WTC11 (cell line): ENCODE measurements at regions not wholly inside any gene's neighbourhood (a gene's known extent, or its start where the extent isn't known, plus 50 kb on each side); places are given as distances from the start of the nearest gene placed in this dataset.

Source experiments
- ATAC-seq: fragments of 200-7000 bp; cut with Tn5 transposase; 2 replicates; pipeline ENCODE4 v1.10.0; 2021; ENCODE audit warnings: mild to moderate bottlenecking, moderate library complexity
- CTCF ChIA-PET: fragments of 300-600 bp; sonication (Branson Sonifier 250); formaldehyde crosslinking; loops from one replicate; lab custom pipeline; 2021; ENCODE audit warnings: antibody characterized with exemption; lab: Charles Lee
- POLR2A ChIA-PET: fragments of 350-600 bp; sonication (Branson Sonifier 250); formaldehyde crosslinking; loops from one replicate; lab custom pipeline; 2021; ENCODE audit warnings: antibody characterized with exemption; lab: Charles Lee
- DNase-seq: peaks from one replicate; pipeline ENCODE4 v3.0.0; 2021; ENCODE audit warnings: low spot score
- H3K27ac Mint-ChIP-seq: 2 replicates; pipeline ENCODE4 v1.8.0; 2021; ENCODE audit warnings: mixed read lengths
- H3K27me3 Mint-ChIP-seq: 2 replicates; pipeline ENCODE4 v1.8.0; 2021; ENCODE audit warnings: low read depth, mild to moderate bottlenecking, moderate library complexity, mixed read lengths
- H3K36me3 Mint-ChIP-seq: 2 replicates; pipeline ENCODE4 v1.8.0; 2021; ENCODE audit warnings: mixed read lengths
- H3K4me1 Mint-ChIP-seq: 2 replicates; pipeline ENCODE4 v1.8.0; 2022; ENCODE audit warnings: mixed read lengths
- H3K4me3 Mint-ChIP-seq: 2 replicates; pipeline ENCODE4 v1.8.0; 2021; ENCODE audit warnings: mild to moderate bottlenecking, moderate library complexity, mixed read lengths
- H3K9me3 Mint-ChIP-seq: 2 replicates; pipeline ENCODE4 v1.8.0; 2021; ENCODE audit warnings: mixed read lengths
- FOXP1 ChIP-seq: sonication (generic); formaldehyde crosslinking; IDR thresholded peaks from 2 replicates; pipeline ENCODE4 v1.8.0; 2022; ENCODE audit warnings: missing genetic modification reagents, mild to moderate bottlenecking, moderate library complexity, borderline replicate concordance
- NFE2L1 ChIP-seq: sonication (generic); formaldehyde crosslinking; IDR thresholded peaks from 2 replicates; pipeline ENCODE4 v1.8.1; 2023; ENCODE audit warnings: missing genetic modification reagents
- NFYB ChIP-seq: sonication (generic); formaldehyde crosslinking; conservative IDR thresholded peaks from 2 replicates; pipeline ENCODE4 v1.8.0; 2022; ENCODE audit warnings: low read depth, missing genetic modification reagents
- NR2C2 ChIP-seq: sonication (generic); formaldehyde crosslinking; IDR thresholded peaks from 2 replicates; pipeline ENCODE4 v1.8.0; 2022; ENCODE audit warnings: mild to moderate bottlenecking, missing genetic modification reagents
- RELA ChIP-seq: sonication (generic); formaldehyde crosslinking; IDR thresholded peaks from 2 replicates; pipeline ENCODE4 v1.8.1; 2022; ENCODE audit warnings: missing genetic modification reagents, mild to moderate bottlenecking, borderline replicate concordance
- TF ChIP-seq, protein P1 (sequence below): fragments of 250-450 bp; sonication (Bioruptor Pico); conservative IDR thresholded peaks from 2 replicates; pipeline ENCODE4 v1.9.0; 2021; ENCODE audit warnings: mild to moderate bottlenecking
- TF ChIP-seq, protein P2 (sequence below): fragments of 250-450 bp; sonication (Bioruptor Pico); IDR thresholded peaks from 2 replicates; pipeline ENCODE4 v1.9.0; 2021; ENCODE audit warnings: mild to moderate bottlenecking
- TF ChIP-seq, protein P3 (sequence below): sonication (generic); formaldehyde crosslinking; conservative IDR thresholded peaks from 2 replicates; pipeline ENCODE4 v1.8.1; 2023; ENCODE audit warnings: mild to moderate bottlenecking, low read depth, missing genetic modification reagents, moderate library complexity
- TF ChIP-seq, protein P4 (sequence below): sonication (generic); formaldehyde crosslinking; IDR thresholded peaks from 2 replicates; pipeline ENCODE4 v1.8.0; 2022; ENCODE audit warnings: mild to moderate bottlenecking, missing genetic modification reagents
- TF ChIP-seq, protein P5 (sequence below): sonication (generic); formaldehyde crosslinking; IDR thresholded peaks from 2 replicates; pipeline ENCODE4 v1.8.1; 2023; ENCODE audit warnings: mild to moderate bottlenecking, moderate library complexity, missing genetic modification reagents
- TF ChIP-seq, protein P6 (sequence below): sonication (generic); formaldehyde crosslinking; IDR thresholded peaks from 2 replicates; pipeline ENCODE4 v1.8.0; 2023; ENCODE audit warnings: missing genetic modification reagents, mild to moderate bottlenecking, borderline replicate concordance

DNA sequence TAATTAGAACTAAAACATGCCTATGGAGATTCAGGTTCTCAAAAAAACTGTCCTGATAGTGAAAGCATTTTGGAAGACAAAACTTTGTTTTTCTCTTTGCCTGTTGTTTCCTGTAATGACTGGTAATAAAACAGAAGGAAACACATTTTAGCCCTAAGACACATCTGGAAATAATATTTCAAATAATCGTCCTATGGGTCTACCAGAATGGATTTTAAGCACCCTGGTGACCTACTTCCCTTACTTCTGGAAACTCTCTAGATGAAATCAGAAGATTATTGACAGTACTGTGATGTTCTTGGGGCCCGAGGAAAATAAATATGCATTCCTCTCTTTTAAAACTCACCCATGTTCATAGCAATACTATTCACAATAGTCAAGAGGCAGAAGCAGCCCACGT, 110.1 kb upstream of the TLE4 start:
- H3K4me1 Mint-ChIP-seq, result no peaks in the 10 kb centered on the region
- ATAC-seq (no peak), DNase-seq (no peak)
- POLR2A ChIA-PET, result no interaction called here
- no peaks in the 10 kb centered on the region for H3K9me3 Mint-ChIP-seq
- TF ChIP-seq NFE2L1 (CRISPR knock-in tag), result no peak
- no peak for TF ChIP-seq NFYB (CRISPR knock-in tag)
- TF ChIP-seq, protein P1, sequence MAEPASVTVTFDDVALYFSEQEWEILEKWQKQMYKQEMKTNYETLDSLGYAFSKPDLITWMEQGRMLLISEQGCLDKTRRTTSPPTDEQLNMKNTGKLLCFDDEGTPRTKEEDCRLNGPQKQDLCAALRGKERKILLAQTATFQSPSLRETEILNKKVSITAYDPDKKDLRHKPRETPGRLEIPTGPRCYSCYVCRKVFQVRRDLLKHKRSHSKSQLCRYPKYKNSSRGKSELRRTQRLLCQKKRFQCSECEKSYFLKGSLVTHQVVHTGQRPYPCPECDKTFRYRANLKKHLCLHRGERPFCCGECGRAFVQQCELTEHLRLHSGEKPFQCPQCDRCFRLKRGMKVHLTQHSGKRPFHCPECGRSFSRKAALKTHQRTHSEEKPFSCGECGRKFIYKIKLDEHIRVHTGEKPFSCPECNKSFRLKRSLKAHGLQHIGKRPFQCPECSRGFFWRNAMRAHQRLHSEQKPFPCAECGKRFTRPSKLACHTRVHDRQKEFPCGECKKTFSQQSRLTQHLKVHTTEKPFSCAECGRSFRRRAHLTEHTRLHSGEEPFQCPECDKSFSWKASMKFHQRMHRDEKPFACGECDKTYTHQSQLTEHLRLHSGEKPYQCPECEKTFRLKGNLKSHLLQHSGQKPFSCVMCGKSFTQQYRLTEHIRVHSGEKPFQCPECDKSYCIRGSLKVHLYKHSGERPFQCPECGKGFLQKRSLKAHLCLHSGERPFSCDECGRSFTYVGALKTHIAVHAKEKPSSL (CRISPR knock-in tag), result no peak
- TF ChIP-seq, protein P2, sequence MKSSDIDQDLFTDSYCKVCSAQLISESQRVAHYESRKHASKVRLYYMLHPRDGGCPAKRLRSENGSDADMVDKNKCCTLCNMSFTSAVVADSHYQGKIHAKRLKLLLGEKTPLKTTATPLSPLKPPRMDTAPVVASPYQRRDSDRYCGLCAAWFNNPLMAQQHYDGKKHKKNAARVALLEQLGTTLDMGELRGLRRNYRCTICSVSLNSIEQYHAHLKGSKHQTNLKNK (CRISPR knock-in tag), result no peak
- TF ChIP-seq, protein P3, sequence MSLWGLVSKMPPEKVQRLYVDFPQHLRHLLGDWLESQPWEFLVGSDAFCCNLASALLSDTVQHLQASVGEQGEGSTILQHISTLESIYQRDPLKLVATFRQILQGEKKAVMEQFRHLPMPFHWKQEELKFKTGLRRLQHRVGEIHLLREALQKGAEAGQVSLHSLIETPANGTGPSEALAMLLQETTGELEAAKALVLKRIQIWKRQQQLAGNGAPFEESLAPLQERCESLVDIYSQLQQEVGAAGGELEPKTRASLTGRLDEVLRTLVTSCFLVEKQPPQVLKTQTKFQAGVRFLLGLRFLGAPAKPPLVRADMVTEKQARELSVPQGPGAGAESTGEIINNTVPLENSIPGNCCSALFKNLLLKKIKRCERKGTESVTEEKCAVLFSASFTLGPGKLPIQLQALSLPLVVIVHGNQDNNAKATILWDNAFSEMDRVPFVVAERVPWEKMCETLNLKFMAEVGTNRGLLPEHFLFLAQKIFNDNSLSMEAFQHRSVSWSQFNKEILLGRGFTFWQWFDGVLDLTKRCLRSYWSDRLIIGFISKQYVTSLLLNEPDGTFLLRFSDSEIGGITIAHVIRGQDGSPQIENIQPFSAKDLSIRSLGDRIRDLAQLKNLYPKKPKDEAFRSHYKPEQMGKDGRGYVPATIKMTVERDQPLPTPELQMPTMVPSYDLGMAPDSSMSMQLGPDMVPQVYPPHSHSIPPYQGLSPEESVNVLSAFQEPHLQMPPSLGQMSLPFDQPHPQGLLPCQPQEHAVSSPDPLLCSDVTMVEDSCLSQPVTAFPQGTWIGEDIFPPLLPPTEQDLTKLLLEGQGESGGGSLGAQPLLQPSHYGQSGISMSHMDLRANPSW (CRISPR knock-in tag), result no peak
- TF ChIP-seq, protein P4, sequence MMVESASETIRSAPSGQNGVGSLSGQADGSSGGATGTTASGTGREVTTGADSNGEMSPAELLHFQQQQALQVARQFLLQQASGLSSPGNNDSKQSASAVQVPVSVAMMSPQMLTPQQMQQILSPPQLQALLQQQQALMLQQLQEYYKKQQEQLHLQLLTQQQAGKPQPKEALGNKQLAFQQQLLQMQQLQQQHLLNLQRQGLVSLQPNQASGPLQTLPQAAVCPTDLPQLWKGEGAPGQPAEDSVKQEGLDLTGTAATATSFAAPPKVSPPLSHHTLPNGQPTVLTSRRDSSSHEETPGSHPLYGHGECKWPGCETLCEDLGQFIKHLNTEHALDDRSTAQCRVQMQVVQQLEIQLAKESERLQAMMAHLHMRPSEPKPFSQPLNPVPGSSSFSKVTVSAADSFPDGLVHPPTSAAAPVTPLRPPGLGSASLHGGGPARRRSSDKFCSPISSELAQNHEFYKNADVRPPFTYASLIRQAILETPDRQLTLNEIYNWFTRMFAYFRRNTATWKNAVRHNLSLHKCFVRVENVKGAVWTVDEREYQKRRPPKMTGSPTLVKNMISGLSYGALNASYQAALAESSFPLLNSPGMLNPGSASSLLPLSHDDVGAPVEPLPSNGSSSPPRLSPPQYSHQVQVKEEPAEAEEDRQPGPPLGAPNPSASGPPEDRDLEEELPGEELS (CRISPR knock-in tag), result no peak
- TF ChIP-seq, protein P5, sequence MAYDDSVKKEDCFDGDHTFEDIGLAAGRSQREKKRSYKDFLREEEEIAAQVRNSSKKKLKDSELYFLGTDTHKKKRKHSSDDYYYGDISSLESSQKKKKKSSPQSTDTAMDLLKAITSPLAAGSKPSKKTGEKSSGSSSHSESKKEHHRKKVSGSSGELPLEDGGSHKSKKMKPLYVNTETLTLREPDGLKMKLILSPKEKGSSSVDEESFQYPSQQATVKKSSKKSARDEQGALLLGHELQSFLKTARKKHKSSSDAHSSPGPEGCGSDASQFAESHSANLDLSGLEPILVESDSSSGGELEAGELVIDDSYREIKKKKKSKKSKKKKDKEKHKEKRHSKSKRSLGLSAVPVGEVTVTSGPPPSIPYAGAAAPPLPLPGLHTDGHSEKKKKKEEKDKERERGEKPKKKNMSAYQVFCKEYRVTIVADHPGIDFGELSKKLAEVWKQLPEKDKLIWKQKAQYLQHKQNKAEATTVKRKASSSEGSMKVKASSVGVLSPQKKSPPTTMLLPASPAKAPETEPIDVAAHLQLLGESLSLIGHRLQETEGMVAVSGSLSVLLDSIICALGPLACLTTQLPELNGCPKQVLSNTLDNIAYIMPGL, result no peak
- H3K36me3 Mint-ChIP-seq, result no peaks in the 10 kb centered on the region
- no peaks in the 10 kb centered on the region for H3K27me3 Mint-ChIP-seq
- CTCF ChIA-PET, result no interaction called here
- no peak overlapping the region for H3K27ac Mint-ChIP-seq
- H3K4me3 Mint-ChIP-seq, result no peak overlapping the region

DNA sequence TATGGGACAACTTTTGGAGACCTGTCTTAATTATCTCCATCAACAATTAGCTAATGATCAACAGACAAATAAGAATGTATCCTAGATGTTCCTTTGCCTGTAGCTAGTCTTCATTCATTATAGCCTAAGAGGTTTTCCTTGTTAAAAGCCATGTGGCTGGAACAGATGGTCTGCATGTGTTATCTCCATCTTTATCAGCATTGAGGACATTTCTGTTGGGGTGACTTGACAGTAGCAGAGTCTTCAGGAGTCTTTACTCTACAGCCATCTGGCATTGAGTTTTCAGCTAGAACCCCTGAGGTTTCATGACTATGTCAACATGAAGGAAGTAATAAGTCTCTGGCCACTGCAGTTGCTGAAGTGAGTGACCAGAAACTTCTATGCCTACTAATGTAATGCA, 106.6 kb upstream of the TLE4 start:
- no peaks in the 10 kb centered on the region for H3K9me3 Mint-ChIP-seq
- POLR2A ChIA-PET, result no interaction called here

More for the DNA sequence above, 106.6 kb upstream of the TLE4 start:
- DNase-seq, result no peak
- H3K4me1 Mint-ChIP-seq, result no peaks in the 10 kb centered on the region
- TF ChIP-seq, protein P6, sequence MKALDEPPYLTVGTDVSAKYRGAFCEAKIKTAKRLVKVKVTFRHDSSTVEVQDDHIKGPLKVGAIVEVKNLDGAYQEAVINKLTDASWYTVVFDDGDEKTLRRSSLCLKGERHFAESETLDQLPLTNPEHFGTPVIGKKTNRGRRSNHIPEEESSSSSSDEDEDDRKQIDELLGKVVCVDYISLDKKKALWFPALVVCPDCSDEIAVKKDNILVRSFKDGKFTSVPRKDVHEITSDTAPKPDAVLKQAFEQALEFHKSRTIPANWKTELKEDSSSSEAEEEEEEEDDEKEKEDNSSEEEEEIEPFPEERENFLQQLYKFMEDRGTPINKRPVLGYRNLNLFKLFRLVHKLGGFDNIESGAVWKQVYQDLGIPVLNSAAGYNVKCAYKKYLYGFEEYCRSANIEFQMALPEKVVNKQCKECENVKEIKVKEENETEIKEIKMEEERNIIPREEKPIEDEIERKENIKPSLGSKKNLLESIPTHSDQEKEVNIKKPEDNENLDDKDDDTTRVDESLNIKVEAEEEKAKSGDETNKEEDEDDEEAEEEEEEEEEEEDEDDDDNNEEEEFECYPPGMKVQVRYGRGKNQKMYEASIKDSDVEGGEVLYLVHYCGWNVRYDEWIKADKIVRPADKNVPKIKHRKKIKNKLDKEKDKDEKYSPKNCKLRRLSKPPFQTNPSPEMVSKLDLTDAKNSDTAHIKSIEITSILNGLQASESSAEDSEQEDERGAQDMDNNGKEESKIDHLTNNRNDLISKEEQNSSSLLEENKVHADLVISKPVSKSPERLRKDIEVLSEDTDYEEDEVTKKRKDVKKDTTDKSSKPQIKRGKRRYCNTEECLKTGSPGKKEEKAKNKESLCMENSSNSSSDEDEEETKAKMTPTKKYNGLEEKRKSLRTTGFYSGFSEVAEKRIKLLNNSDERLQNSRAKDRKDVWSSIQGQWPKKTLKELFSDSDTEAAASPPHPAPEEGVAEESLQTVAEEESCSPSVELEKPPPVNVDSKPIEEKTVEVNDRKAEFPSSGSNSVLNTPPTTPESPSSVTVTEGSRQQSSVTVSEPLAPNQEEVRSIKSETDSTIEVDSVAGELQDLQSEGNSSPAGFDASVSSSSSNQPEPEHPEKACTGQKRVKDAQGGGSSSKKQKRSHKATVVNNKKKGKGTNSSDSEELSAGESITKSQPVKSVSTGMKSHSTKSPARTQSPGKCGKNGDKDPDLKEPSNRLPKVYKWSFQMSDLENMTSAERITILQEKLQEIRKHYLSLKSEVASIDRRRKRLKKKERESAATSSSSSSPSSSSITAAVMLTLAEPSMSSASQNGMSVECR, result no peak
- TF ChIP-seq NR2C2 (CRISPR knock-in tag) (no peak), FOXP1 (CRISPR knock-in tag) (no peak), RELA (CRISPR knock-in tag) (no peak)
- TF ChIP-seq, protein P5, result no peak
- TF ChIP-seq, all 79 proteins: peak for 0
- H3K27me3 Mint-ChIP-seq, result no peaks in the 10 kb centered on the region
- H3K27ac Mint-ChIP-seq, result no peak overlapping the region
- ATAC-seq, result no peak
- no peak overlapping the region for H3K4me3 Mint-ChIP-seq
- no peaks in the 10 kb centered on the region for H3K36me3 Mint-ChIP-seq
- CTCF ChIA-PET, result interaction anchor here (1.5 kb wide), 1 partner anchor 13 kb away, joined by 4 read pairs; no protein-coding TSS in a partner anchor
